AG04449 (cell line): ENCODE measurements at regions not wholly inside any gene's neighbourhood (a gene's known extent, or its start where the extent isn't known, plus 50 kb on each side); places are given as distances from the start of the nearest gene placed in this dataset.

Source experiments
- CTCF ChIA-PET: fragments of 350-600 bp; formaldehyde crosslinking; extraction: SDS; loops from one replicate; lab custom pipeline; 2021; ENCODE audit warnings: antibody characterized with exemption; lab: Yijun Ruan, JAX
- POLR2A ChIA-PET: fragments of 400-600, 350-600 bp; formaldehyde crosslinking; extraction: SDS; loops from one replicate; lab custom pipeline; 2020; ENCODE audit warnings: antibody characterized with exemption, inconsistent platforms; lab: Yijun Ruan, JAX
- DNase-seq: peaks from one replicate; pipeline ENCODE4 v3.0.0-alpha.2; 2010; ENCODE audit warnings: low read depth, low spot score
- H3K4me3 ChIP-seq: 2 replicates; pipeline ENCODE4 v1.5.1; 2011; ENCODE audit warnings: low read depth, mild to moderate bottlenecking, control low read depth, low read length
- CTCF ChIP-seq: IDR thresholded peaks from one replicate; pipeline ENCODE4 v1.5.1; 2011; ENCODE audit warnings: mild to moderate bottlenecking, moderate library complexity, low read length, control low read depth, inconsistent platforms; ENCODE audit not compliant: insufficient read depth; ENCODE audit errors: missing control alignments

- DNase-seq: peak; percentile 88
- H3K4me3 ChIP-seq: no peak overlapping the region
These were observed 151.8 kb upstream of the ADRA1B start for GRCh38 chr5:159764283-159765134.

DNA sequence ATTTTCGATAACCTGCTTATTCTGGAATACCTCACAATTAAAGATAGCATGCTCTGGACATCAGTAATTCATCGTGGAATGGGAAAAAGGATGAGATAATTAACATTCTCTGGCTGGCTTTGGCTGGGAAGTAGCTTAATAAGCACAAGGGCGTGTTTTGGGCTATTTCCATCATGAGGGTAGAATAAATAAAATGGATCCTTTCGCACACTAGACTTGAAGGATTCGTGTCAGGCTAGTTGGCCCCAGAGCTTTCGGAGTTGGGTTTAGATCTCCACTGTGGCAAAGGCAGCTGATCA lies 151.2 kb upstream of the ADRA1B start:
- CTCF ChIA-PET: interaction anchor here (1.1 to 2.1 kb wide), 4 partner anchors 9 to 320 kb away, joined by 4 to 10 read pairs (median 4); no protein-coding TSS in a partner anchor
- no peak for TF ChIP-seq CTCF
- no peak overlapping the region for H3K4me3 ChIP-seq
- DNase-seq: no peak
- POLR2A ChIA-PET: no interaction called here

More at GRCh38 chr5:159764283-159765134, 151.8 kb upstream of the ADRA1B start:
- CTCF ChIA-PET: interaction anchor here (1.1 to 2.2 kb wide), 5 partner anchors 9 to 320 kb away, joined by 4 to 10 read pairs (median 4); no protein-coding TSS in a partner anchor
- POLR2A ChIA-PET: no interaction called here
- no peak for TF ChIP-seq CTCF

DNA sequence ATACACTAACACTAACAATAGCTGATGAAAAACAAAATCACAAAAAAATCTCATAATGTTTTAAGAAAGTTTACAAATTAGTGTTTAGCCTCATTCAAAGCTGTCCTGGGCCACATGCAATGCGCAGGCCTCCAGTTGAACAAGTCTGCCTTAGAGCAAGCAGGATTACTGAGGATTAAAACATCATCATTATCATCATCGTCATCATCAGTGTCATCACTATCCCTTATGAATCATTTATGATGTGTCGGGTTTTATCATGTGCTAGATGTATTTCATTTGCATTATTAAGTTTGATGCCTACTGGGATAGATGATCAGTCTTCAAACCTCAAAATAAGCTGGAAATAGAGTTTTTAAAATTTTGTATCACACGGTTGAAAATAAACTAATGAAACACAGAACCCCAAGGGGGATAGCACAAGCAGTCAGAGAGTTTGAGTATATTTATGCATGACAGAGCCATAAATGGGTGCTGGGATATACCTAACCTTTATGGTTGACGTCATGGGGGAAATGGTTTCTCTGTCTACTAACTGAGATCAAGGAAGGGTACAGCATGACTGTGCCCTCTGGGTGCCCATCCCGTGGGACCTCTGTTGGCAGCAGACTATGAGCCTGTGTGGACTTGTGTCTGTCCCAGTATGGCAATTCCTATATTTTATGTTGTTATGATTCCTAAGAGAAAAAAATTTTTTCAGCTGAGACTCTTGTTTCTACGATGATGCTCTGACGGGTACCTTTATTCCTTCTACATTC lies 150.3 kb upstream of the ADRA1B start:
- ChIA-PET POLR2A (no interaction called here), CTCF (interaction anchor here (1.1 to 2.0 kb wide), 4 partner anchors 9 to 321 kb away, joined by 3 to 10 read pairs (median 4); no protein-coding TSS in a partner anchor)
- no peak for TF ChIP-seq CTCF
- no peak for DNase-seq
- H3K4me3 ChIP-seq: no peak overlapping the region

- TF ChIP-seq CTCF: no peak
- H3K4me3 ChIP-seq: no peak overlapping the region
- ChIA-PET CTCF (interaction anchor here (1.6 kb wide), 1 partner anchor 9 kb away, joined by 3 read pairs; no protein-coding TSS in a partner anchor), POLR2A (no interaction called here)
- no peak for DNase-seq
These were observed 148.0 kb upstream of the ADRA1B start for GRCh38 chr5:159768243-159768642.

GRCh38 chr5:159772698-159773061 lies 143.6 kb upstream of the ADRA1B start:
- ChIA-PET CTCF (no interaction called here), POLR2A (no interaction called here)
- DNase-seq: no peak
- no peak for TF ChIP-seq CTCF
- H3K4me3 ChIP-seq: no peak overlapping the region
